HG02884 (cell line): ENCODE measurements at regions not wholly inside any gene's neighbourhood (a gene's known extent, or its start where the extent isn't known, plus 50 kb on each side); places are given as distances from the start of the nearest gene placed in this dataset.

Experiments used
- ATAC-seq: cut with Tn5 transposase; IDR thresholded peaks from one replicate; pipeline ENCODE4 v1.9.1; 2021; ENCODE audit warnings: mild to moderate bottlenecking, moderate library complexity; ENCODE audit not compliant: unreplicated experiment

- no peak for ATAC-seq
Observed at GRCh38 chr10:14468023-14468441, 137.3 kb upstream of the FRMD4A start.

GRCh38 chr10:14466257-14466656 is 135.5 kb upstream of the FRMD4A start:
- ATAC-seq: no peak

GRCh38 chr10:14460447-14460846 is 129.7 kb upstream of the FRMD4A start:
- no peak for ATAC-seq

- no peak for ATAC-seq
Observed at GRCh38 chr10:14459665-14460064, 128.9 kb upstream of the FRMD4A start.

GRCh38 chr10:14456870-14457266 is 126.1 kb upstream of the FRMD4A start:
- no peak for ATAC-seq

- no peak for ATAC-seq
Observed at GRCh38 chr10:14456218-14456869, 125.6 kb upstream of the FRMD4A start.

GRCh38 chr10:14454629-14455028 is 123.9 kb upstream of the FRMD4A start:
- ATAC-seq: no peak

GRCh38 chr10:14454206-14454605 is 123.5 kb upstream of the FRMD4A start:
- no peak for ATAC-seq

- no peak for ATAC-seq
Observed at GRCh38 chr10:14453593-14453992, 122.9 kb upstream of the FRMD4A start.

- ATAC-seq: no peak
Observed at GRCh38 chr10:14451341-14451740, 120.6 kb upstream of the FRMD4A start.

- ATAC-seq: no peak
Observed at GRCh38 chr10:14450041-14450491, 119.3 kb upstream of the FRMD4A start.

- no peak for ATAC-seq
Observed at GRCh38 chr10:14449293-14449815, 118.6 kb upstream of the FRMD4A start.

- ATAC-seq: no peak
Observed at GRCh38 chr10:14448197-14448990, 117.7 kb upstream of the FRMD4A start.

- ATAC-seq: no peak
Observed at GRCh38 chr10:14447094-14447839, 116.5 kb upstream of the FRMD4A start.

- ATAC-seq: no peak
Observed at GRCh38 chr10:14439451-14440259, 108.9 kb upstream of the FRMD4A start.

- no peak for ATAC-seq
Observed at GRCh38 chr10:14438576-14438975, 107.9 kb upstream of the FRMD4A start.

- ATAC-seq: no peak
Observed at GRCh38 chr10:14438057-14438456, 107.3 kb upstream of the FRMD4A start.

- no peak for ATAC-seq
Observed at GRCh38 chr10:14435976-14436632, 105.4 kb upstream of the FRMD4A start.

- no peak for ATAC-seq
Observed at GRCh38 chr10:14433147-14433546, 102.4 kb upstream of the FRMD4A start.

GRCh38 chr10:14431868-14432267 is 101.1 kb upstream of the FRMD4A start:
- no peak for ATAC-seq
